NCI-H1105 (cell line): ENCODE measurements at regions not wholly inside any gene's neighbourhood (a gene's known extent, or its start where the extent isn't known, plus 50 kb on each side); places are given as distances from the start of the nearest gene placed in this dataset.
"Not testable (repeated sequence)": the region's sequence is repeated elsewhere in the genome, so short reads cannot be mapped to it uniquely, and the experiment has no call there.

Source experiments
- DNase-seq: peaks from one replicate; lab custom pipeline; 2025; lab: John Stamatoyannopoulos, UW

GRCh38 chr18:35875566-35875965 is 96.9 kb upstream of the RMP24 start:
- DNase-seq = no peak

- DNase-seq = no peak
These were observed 96.2 kb upstream of the RMP24 start for GRCh38 chr18:35876243-35876642.

- no peak for DNase-seq
These were observed 91.6 kb upstream of the RMP24 start for GRCh38 chr18:35880788-35881455.

- no peak for DNase-seq
These were observed 84.2 kb upstream of the RMP24 start for GRCh38 chr18:35888329-35888728.

GRCh38 chr18:35889677-35890076 is 82.8 kb upstream of the RMP24 start:
- DNase-seq = no peak

GRCh38 chr18:35890323-35890722 is 82.2 kb upstream of the RMP24 start:
- no peak for DNase-seq

- DNase-seq = no peak
These were observed 80.4 kb upstream of the RMP24 start for GRCh38 chr18:35892118-35892517.

- not testable (repeated sequence) for DNase-seq
These were observed 75.0 kb upstream of the RMP24 start for GRCh38 chr18:35897481-35897880.

- DNase-seq = no peak
These were observed 68.0 kb upstream of the RMP24 start for GRCh38 chr18:35904389-35905037.

GRCh38 chr18:35905436-35905835 is 67.0 kb upstream of the RMP24 start:
- no peak for DNase-seq

- not testable (repeated sequence) for DNase-seq
These were observed 66.2 kb upstream of the RMP24 start for GRCh38 chr18:35906291-35906690.

- no peak for DNase-seq
These were observed 62.2 kb upstream of the RMP24 start for GRCh38 chr18:35910327-35910726.

- DNase-seq = no peak
These were observed 60.1 kb upstream of the RMP24 start for GRCh38 chr18:35912332-35912731.

GRCh38 chr18:35915056-35915455 is 57.4 kb upstream of the RMP24 start:
- no peak for DNase-seq

GRCh38 chr18:35917043-35917442 is 55.4 kb upstream of the RMP24 start:
- DNase-seq = no peak

- DNase-seq = no peak
These were observed 53.9 kb upstream of the RMP24 start for GRCh38 chr18:35918564-35918963.

- DNase-seq = no peak
These were observed 53.3 kb upstream of the RMP24 start for GRCh38 chr18:35919179-35919578.

- no peak for DNase-seq
These were observed 51.9 kb upstream of the RMP24 start for GRCh38 chr18:35920623-35921022.
